Bronchial epithelial cell (primary cell): ENCODE measurements at regions not wholly inside any gene's neighbourhood (a gene's known extent, or its start where the extent isn't known, plus 50 kb on each side); places are given as distances from the start of the nearest gene placed in this dataset.

Experiments
- DNase-seq: peaks from one replicate; pipeline ENCODE4 v3.0.0-alpha.2; 2010; ENCODE audit warnings: low read depth
- FAIRE-seq: peaks from 2 replicates; lab custom pipeline; 2011; peaks lifted over from hg19 to GRCh38; lab: Jason Lieb, UNC
- H3K27me3 ChIP-seq: 2 replicates; pipeline ENCODE4 v1.5.1; 2011; ENCODE audit warnings: low read length; ENCODE audit not compliant: control insufficient read depth, insufficient read depth
- H3K36me3 ChIP-seq: 2 replicates; pipeline ENCODE4 v1.5.1; 2011; ENCODE audit warnings: low read length; ENCODE audit not compliant: control insufficient read depth, insufficient read depth
- H3K4me3 ChIP-seq: 2 replicates; pipeline ENCODE4 v1.5.1; 2011; ENCODE audit warnings: mild to moderate bottlenecking, low read depth, low read length, control low read depth
- CTCF ChIP-seq: IDR thresholded peaks from 2 replicates; pipeline ENCODE4 v1.5.1; 2011; ENCODE audit warnings: mild to moderate bottlenecking, moderate library complexity, low read length, control low read depth, inconsistent platforms; ENCODE audit not compliant: insufficient read depth, severe bottlenecking

GRCh38 chr5:60453186-60453976 is 246.6 kb downstream of the DEPDC1B start:
- FAIRE-seq (no peak), DNase-seq (peak; percentile 76)
- no peaks in the 10 kb centered on the region for H3K36me3 ChIP-seq
- no peaks in the 10 kb centered on the region for H3K27me3 ChIP-seq
- no peak for TF ChIP-seq CTCF
- H3K4me3 ChIP-seq: no peak overlapping the region

DNA sequence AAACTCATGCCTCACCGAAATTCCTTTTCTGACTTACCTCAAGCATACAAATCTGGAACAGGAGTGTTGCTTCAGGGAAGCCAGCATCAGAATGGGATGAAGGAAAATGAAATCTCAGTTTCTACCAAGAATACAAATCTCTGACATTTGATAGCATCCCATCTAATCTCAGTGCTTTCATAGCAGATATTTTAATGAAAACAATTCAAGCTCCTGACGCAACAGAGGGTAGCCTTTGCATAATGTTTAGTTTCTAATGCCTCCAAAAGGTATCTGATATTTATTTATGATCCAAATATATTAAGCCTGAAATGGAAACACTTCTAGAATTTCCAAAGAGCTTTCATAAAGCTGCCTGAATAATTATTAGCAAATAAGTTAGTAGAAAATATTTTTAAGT is 251.4 kb downstream of the DEPDC1B start:
- TF ChIP-seq CTCF: no peak
- no peak overlapping the region for H3K4me3 ChIP-seq
- FAIRE-seq (no peak), DNase-seq (no peak)
- H3K36me3 ChIP-seq: no peaks in the 10 kb centered on the region
- H3K27me3 ChIP-seq: no peaks in the 10 kb centered on the region

- no peak overlapping the region for H3K4me3 ChIP-seq
- DNase-seq: no peak
- no peak for TF ChIP-seq CTCF
- no peaks in the 10 kb centered on the region for H3K36me3 ChIP-seq
- no peak for FAIRE-seq
- H3K27me3 ChIP-seq: no peaks in the 10 kb centered on the region
Measured at GRCh38 chr5:60447488-60447920, 252.5 kb downstream of the DEPDC1B start.

GRCh38 chr5:60446917-60447316 is 253.0 kb downstream of the DEPDC1B start:
- H3K36me3 ChIP-seq: no peaks in the 10 kb centered on the region
- DNase-seq: no peak
- H3K4me3 ChIP-seq: no peak overlapping the region
- TF ChIP-seq CTCF: no peak
- FAIRE-seq: no peak
- no peaks in the 10 kb centered on the region for H3K27me3 ChIP-seq

GRCh38 chr5:60445921-60446320 is 254.0 kb downstream of the DEPDC1B start:
- H3K27me3 ChIP-seq: no peaks in the 10 kb centered on the region

More at GRCh38 chr5:60445921-60446320, 254.0 kb downstream of the DEPDC1B start:
- Histone ChIP-seq H3K36me3 (no peaks in the 10 kb centered on the region), H3K4me3 (no peak overlapping the region)
- no peak for TF ChIP-seq CTCF
- no peak for FAIRE-seq
- DNase-seq: no peak
